ENCODE measurements at regions not wholly inside any gene's neighbourhood (a gene's known extent, or its start where the extent isn't known, plus 50 kb on each side); places are given as distances from the start of the nearest gene placed in this dataset.

- no peak for ATAC-seq
- no peak for DNase-seq
- H3K36me3 ChIP-seq = no peaks in the 10 kb centered on the region
- 74 to 84% (median 79%) methylated on average over 2 of the region's 2 CpGs for WGBS, 4 donors
- TF ChIP-seq POLR2A (IDR thresholded peaks at IDR 0.05) (no peak), CTCF (IDR thresholded peaks at IDR 0.05) (no peak)
- no peak overlapping the region for H3K27ac ChIP-seq
- H3K4me3 ChIP-seq = no peak overlapping the region
- H3K4me1 ChIP-seq = no peaks in the 10 kb centered on the region
- H3K9me3 ChIP-seq = peaks cover 0 to 17% (median 0%) of the 10 kb centered on the region in 12 donors
- H3K27me3 ChIP-seq = no peaks in the 10 kb centered on the region
- intact Hi-C loops (cut with DNase I) = no loop called here
Observed at GRCh38 chr13:22041741-22042140, 370.9 kb downstream of the FGF9 start.

GRCh38 chr13:22047082-22047784 is 376.4 kb downstream of the FGF9 start:
- Histone ChIP-seq H3K27me3 (no peaks in the 10 kb centered on the region), H3K9me3 (peaks cover 0 to 11% (median 0%) of the 10 kb centered on the region in 12 donors), H3K27ac (no peak overlapping the region), H3K36me3 (no peaks in the 10 kb centered on the region), H3K4me1 (no peaks in the 10 kb centered on the region), H3K4me3 (no peak overlapping the region)
- DNase-seq = no peak
- no peak for ATAC-seq
- no peak for TF ChIP-seq CTCF (IDR thresholded peaks at IDR 0.05)
- TF ChIP-seq POLR2A (IDR thresholded peaks at IDR 0.05) = no peak
- intact Hi-C loops (cut with DNase I) = no loop called here
- WGBS, 4 donors = 81 to 89% (median 86%) methylated on average over 2 of the region's 2 CpGs

DNA sequence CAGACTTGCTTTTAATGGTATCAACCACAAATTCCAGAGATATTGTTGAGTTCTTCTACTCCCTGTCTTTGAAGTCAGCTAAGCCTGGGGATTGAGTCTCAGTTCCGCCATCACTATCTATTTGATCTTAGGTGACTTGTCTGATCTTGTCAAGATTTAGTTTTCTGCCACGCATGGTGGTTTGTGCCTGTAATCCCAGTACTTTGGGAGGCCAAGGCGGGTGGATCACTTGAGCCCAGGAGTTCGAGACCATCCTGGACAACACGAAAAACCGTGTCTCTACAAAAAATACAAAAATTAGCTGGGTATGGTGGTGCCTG is 376.9 kb downstream of the FGF9 start:
- DNase-seq (no peak), ATAC-seq (no peak)
- H3K27ac ChIP-seq = no peak overlapping the region
- no peaks in the 10 kb centered on the region for H3K27me3 ChIP-seq
- peaks cover 0 to 6% (median 0%) of the 10 kb centered on the region in 12 donors for H3K9me3 ChIP-seq
- intact Hi-C loops (cut with DNase I) = no loop called here
- H3K4me3 ChIP-seq = no peak overlapping the region
- H3K36me3 ChIP-seq = no peaks in the 10 kb centered on the region
- TF ChIP-seq POLR2A (IDR thresholded peaks at IDR 0.05) = no peak
- TF ChIP-seq CTCF (IDR thresholded peaks at IDR 0.05) = no peak
- H3K4me1 ChIP-seq = no peaks in the 10 kb centered on the region
- 81 to 87% (median 85%) methylated on average over 6 of the region's 6 CpGs for WGBS, 4 donors

DNA sequence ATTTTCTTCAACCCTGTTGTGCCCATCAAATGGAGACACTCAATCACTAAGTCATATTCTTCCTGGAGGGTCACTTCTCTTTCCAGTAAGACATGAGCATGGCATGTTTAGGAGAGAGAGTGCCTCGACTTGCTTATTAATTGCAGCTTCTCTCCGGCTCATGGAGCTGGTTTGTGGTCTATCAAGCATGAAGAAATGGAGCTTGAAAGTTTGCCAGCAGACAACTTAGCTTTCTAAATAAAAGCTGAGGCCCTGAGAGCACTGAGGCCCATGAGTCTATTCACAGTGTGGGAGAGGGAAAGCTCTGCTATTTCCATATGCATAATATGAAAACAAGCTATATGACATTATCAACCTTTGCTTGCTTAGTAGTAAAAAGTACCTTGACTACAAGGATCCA is 378.5 kb downstream of the FGF9 start:
- DNase-seq (no peak), ATAC-seq (no peak)
- TF ChIP-seq CTCF (IDR thresholded peaks at IDR 0.05) (no peak), POLR2A (IDR thresholded peaks at IDR 0.05) (no peak)
- Histone ChIP-seq H3K9me3 (no peaks in the 10 kb centered on the region), H3K27me3 (no peaks in the 10 kb centered on the region), H3K4me1 (no peaks in the 10 kb centered on the region), H3K4me3 (no peak overlapping the region), H3K36me3 (no peaks in the 10 kb centered on the region), H3K27ac (no peak overlapping the region)
- 78 to 86% (median 84%) methylated on average over 2 of the region's 2 CpGs for WGBS, 4 donors
- intact Hi-C loops (cut with DNase I) = no loop called here
